ENCODE measurements at regions not wholly inside any gene's neighbourhood (a gene's known extent, or its start where the extent isn't known, plus 50 kb on each side); places are given as distances from the start of the nearest gene placed in this dataset.

- no peak for TF ChIP-seq CTCF (conservative IDR thresholded peaks at IDR 0.05; ENCODE audit: low read length)
- H3K4me3 ChIP-seq (ENCODE audit: low read length): no peak overlapping the region
- no peak for DNase-seq (ENCODE audit: low read depth)
Measured at GRCh38 chr15:35654332-35654731, 108.4 kb upstream of the DPH6 start.

GRCh38 chr15:35657679-35658311 is 111.8 kb upstream of the DPH6 start:
- peak; percentile 57 for DNase-seq (ENCODE audit: low read depth)
- TF ChIP-seq CTCF (conservative IDR thresholded peaks at IDR 0.05; ENCODE audit: low read length): no peak
- H3K4me3 ChIP-seq (ENCODE audit: low read length): no peak overlapping the region

DNA sequence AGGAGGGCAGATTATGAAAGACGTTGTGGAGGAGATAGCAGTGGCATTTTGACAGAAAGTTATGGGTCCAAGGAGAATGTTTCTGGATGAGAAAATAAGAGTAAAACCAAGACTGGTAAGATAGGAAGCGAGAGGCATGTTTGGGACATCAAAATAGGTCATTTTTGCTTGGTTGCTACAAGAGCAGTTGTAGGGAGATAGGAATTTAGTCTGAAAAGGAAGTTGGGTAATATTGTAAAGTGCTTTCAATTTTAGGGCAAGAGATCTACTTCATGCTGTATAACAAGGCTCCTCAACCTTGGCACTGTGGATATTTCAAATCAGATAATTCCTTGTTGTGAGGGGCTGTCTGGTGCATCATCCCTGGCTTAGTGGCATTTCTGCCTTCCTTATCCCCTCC is 118.0 kb upstream of the DPH6 start:
- no peak for DNase-seq (ENCODE audit: low read depth)
- H3K4me3 ChIP-seq (ENCODE audit: low read length): no peak overlapping the region
- TF ChIP-seq CTCF (conservative IDR thresholded peaks at IDR 0.05; ENCODE audit: low read length): no peak

DNA sequence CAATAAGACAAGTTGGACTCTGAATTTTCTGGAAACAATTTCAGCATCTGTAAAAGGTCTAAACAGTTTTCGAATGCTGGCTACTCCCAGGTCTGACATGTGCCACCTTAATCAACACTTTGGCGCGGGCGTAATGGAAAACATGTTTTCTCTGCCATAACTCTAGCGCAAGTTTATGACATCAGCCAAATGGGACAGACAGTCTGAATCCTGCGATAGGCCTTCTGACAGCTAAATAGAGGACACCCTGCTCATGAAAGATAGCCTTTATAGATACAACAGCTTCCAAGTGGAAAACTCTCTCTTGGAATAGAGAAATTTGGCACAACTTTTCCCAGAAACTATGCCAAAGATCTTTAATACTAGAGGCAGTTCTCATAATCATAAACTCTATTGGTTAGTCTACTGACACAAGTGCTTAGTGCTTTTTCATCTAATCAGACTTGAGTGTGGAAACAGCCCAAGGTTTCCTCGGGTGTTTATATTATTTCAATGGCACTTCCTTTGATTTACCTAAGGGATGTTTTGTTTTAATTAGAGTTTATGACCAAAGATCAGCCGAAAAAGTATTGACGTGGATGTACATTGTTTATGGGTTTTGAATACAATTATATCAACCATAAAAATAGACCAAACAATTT is 120.1 kb upstream of the DPH6 start:
- no peak for TF ChIP-seq CTCF (conservative IDR thresholded peaks at IDR 0.05; ENCODE audit: low read length)
- DNase-seq (ENCODE audit: low read depth): no peak
- no peak overlapping the region for H3K4me3 ChIP-seq (ENCODE audit: low read length)

GRCh38 chr15:35667908-35668307 is 121.9 kb upstream of the DPH6 start:
- no peak for DNase-seq (ENCODE audit: low read depth)
- no peak overlapping the region for H3K4me3 ChIP-seq (ENCODE audit: low read length)
- no peak for TF ChIP-seq CTCF (conservative IDR thresholded peaks at IDR 0.05; ENCODE audit: low read length)

- DNase-seq (ENCODE audit: low read depth): no peak
- no peak for TF ChIP-seq CTCF (conservative IDR thresholded peaks at IDR 0.05; ENCODE audit: low read length)
- no peak overlapping the region for H3K4me3 ChIP-seq (ENCODE audit: low read length)
Measured at GRCh38 chr15:35669021-35669420, 123.1 kb upstream of the DPH6 start.

GRCh38 chr15:35669432-35670045 is 123.6 kb upstream of the DPH6 start:
- no peak overlapping the region for H3K4me3 ChIP-seq (ENCODE audit: low read length)
- no peak for TF ChIP-seq CTCF (conservative IDR thresholded peaks at IDR 0.05; ENCODE audit: low read length)
- DNase-seq (ENCODE audit: low read depth): no peak

Measured in AG10803 (cell line).